ENCODE measurements at regions not wholly inside any gene's neighbourhood (a gene's known extent, or its start where the extent isn't known, plus 50 kb on each side); places are given as distances from the start of the nearest gene placed in this dataset.
A peak's percentile ranks its signal among the peaks of the same experiment; 100 is the strongest.
"Not testable (repeated sequence)": the region's sequence is repeated elsewhere in the genome, so short reads cannot be mapped to it uniquely, and the experiment has no call there.

GRCh38 chr2:186927867-186928191, 78.9 kb upstream of the ZSWIM2 start:
- no peak for DNase-seq (ENCODE audit: low spot score)

DNA sequence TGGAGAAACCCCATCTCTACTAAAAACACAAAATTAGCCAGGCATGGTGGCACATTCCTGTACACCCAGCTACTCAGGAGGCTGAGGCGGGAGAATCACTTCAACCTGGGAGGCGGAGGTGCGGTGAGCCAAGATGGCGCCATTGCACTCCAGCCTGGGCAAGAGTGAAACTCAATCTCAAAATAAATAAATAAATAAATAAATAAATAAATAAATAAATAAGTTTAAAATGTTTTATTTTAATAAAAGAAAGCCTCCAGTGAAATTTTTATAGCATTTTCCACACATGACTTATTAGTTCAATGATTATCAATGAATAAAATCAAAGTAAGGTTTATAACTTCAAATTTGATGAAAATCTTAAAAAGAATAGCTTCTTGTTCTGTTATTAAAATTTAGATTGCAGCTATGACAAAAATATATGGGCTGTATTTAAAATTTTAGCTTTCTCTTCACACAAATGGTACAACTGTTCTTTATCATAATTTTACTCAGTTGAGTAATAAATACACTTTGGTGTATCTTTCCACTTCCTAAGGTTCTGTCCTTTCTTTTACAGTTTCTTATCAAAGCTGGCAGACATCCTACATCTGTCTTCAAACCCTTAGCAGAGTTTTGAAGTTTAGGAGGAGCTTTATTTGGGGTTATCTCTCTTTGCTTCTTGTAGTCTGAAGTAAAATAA, 78.4 kb upstream of the ZSWIM2 start:
- DNase-seq (ENCODE audit: low spot score), result no peak

GRCh38 chr2:186925514-186925913, 76.5 kb upstream of the ZSWIM2 start:
- DNase-seq (ENCODE audit: low spot score), result no peak

GRCh38 chr2:186922316-186922715, 73.3 kb upstream of the ZSWIM2 start:
- DNase-seq (ENCODE audit: low spot score), result not testable (repeated sequence)

GRCh38 chr2:186919296-186919695, 70.3 kb upstream of the ZSWIM2 start:
- DNase-seq (ENCODE audit: low spot score), result no peak

GRCh38 chr2:186918495-186918894, 69.5 kb upstream of the ZSWIM2 start:
- no peak for DNase-seq (ENCODE audit: low spot score)

DNA sequence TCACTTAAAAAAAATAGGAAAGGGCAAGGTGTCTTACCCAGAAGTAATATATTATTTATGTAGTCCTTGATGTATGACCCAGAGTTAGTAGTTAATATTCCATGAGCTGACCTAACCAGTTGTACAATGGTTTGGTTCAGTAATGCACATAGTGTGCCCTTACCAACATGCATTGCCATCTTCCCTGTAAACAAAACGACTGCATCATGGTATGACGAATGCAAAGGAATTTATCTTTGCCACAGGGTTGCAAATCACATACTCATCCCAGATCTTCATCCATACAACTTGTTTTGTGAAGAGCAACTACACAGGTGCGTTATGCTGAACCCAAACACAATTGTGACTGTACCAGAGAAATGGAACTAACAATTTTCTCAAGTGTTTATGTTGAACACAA, 68.9 kb upstream of the ZSWIM2 start:
- no peak for DNase-seq (ENCODE audit: low spot score)

- no peak for DNase-seq (ENCODE audit: low spot score)
Observed at GRCh38 chr2:186913870-186914269, 64.9 kb upstream of the ZSWIM2 start.

DNA sequence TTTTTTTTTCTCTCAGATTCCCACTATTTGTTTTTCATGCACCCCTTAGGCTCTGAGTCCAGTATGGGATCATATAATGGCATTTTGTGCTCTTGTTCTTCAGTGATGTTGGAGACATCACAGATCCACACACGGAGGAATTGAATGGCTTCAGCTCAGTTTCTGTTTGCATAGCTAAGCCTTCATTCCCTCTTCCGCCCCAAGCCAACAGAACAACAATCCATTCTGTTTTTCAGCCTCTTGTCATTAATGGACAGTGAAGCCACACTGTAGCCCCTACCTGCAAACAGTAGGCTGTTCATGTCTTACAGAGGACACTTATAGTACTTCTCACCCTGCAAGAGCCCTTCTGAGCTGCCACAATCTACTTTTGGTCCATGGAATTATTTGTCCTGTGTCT, 64.0 kb upstream of the ZSWIM2 start:
- peak; percentile 4 for DNase-seq (ENCODE audit: low spot score)

DNA sequence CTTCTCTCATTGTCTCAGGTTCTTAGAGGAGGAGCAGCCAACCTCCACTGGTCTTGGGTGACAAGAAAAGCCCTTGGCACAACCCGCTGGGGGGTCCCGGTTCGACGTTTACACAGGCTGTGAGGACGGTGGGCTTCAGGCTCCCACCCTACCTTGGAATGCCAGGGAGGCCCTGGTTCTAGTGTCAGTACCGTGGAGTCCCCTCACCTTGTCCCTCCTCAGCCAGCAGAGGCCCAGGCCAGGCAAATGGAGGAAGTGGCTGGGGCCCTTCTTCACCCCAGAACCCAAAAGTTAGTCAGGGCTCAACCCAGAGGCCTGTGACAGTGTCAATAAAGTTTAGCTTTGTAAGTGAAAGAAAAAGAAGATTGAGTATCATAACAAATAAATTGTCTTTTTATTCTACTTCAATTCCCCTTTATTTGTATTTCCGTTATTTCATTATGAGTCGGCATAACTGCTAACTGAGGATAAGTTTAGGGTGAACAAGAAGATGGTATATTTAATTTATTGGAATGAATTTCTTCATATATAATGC, 62.6 kb upstream of the ZSWIM2 start:
- DNase-seq (ENCODE audit: low spot score), result no peak

DNA sequence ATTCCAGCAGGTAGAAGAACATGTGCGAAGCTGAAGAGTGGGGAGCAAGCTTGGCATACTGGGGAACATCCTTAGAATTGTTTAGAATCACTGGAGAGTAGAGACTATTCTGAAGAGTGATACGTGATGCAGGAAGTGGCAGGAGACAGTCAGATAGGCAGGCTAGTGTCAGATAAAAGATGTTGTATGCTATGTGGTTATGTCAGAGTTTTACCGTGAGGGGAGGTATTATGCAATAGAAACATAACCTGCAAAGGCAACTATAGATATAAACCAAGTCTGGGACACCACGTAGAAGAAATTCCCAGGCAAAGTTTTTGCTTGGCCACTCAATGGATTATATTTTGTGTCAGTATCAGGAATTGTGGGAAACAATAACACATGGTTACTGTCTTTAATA, 62.0 kb upstream of the ZSWIM2 start:
- DNase-seq (ENCODE audit: low spot score), result no peak

GRCh38 chr2:186909095-186909494, 60.1 kb upstream of the ZSWIM2 start:
- DNase-seq (ENCODE audit: low spot score), result no peak

DNA sequence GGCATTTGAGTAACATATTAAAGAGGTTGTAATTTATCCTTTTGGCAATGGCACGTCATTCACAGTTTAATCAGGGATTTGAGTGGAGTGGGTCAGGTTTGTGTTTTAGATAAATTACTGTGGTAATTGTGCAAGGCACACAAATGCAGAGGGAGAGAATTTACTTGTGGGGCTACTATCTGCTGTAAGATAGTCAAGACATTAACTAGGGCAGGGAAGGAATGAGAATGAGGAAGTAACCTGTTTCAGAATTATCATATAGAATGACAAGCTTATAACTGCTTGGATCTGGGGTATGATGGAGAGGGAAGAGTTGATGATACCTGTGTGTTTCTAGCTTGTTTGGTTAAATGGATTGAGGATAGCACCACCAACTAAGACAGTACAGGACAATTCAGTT, 58.9 kb upstream of the ZSWIM2 start:
- DNase-seq (ENCODE audit: low spot score), result no peak

- DNase-seq (ENCODE audit: low spot score), result no peak
Observed at GRCh38 chr2:186903216-186903615, 54.2 kb upstream of the ZSWIM2 start.
